ENCODE measurements at regions not wholly inside any gene's neighbourhood (a gene's known extent, or its start where the extent isn't known, plus 50 kb on each side); places are given as distances from the start of the nearest gene placed in this dataset.
A peak's percentile ranks its signal among the peaks of the same experiment; 100 is the strongest.

- no peak for DNase-seq
Observed at GRCh38 chr3:10741891-10742671, 73.9 kb upstream of the SLC6A11 start.

GRCh38 chr3:10743366-10744097 is 72.5 kb upstream of the SLC6A11 start:
- DNase-seq, result no peak

DNA sequence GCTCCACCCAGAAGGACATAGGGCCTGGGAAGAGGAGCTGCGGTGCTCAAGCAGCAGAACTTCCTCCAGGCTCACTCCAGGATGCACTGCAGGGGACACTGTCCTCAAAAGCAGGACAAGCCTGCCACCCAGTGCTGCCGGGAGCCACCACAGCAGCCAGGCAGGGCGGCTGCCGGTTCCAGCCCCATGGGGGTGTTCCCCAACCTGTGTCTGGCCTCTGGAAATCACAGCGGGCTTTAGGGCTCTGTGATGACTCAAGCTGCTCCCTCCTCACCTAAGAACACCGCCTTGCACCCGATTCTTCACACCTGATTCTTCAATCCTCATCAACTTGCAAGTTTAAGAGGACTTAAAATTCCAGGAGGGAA is 71.9 kb upstream of the SLC6A11 start:
- DNase-seq, result peak; percentile 15 to 41 (median 34)

DNA sequence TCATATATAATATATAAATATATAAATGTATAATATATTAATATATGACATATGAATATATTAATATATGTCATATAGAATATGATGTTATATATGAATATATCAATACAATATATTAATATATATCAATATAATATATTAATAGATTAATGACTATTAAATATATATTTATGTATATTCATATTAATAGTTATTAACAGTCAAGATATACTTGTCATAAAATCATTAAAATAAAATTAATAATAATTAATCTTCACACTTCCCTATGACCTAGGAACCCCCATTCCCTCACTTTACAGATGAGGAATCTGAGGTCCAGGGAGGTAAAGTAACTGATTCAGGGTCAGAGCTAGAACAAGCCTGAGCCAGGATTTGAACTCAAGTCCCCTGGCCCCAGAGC is 70.6 kb upstream of the SLC6A11 start:
- no peak for DNase-seq

DNA sequence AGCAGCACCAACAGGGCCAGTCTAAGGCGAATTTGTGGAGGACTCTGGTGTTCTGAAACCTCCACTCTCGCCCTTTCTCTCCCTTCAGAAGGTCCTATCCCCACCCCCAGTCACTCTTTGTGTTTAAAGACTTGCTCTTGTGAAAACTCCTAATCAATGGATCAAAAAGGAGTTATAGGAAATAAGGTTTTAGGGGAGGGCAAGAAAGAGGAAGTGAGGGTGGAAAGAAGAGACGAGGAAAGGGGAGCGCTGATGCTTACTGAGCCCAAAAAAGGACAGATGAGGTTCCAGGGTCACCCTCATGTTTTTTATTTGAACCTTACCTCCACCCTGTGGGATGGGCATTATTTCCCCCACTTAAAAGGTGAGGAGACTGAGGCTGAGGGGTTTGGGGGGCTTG is 70.0 kb upstream of the SLC6A11 start:
- DNase-seq, result no peak

GRCh38 chr3:10746684-10747083 is 69.3 kb upstream of the SLC6A11 start:
- DNase-seq, result no peak

GRCh38 chr3:10747341-10747740 is 68.7 kb upstream of the SLC6A11 start:
- no peak for DNase-seq

GRCh38 chr3:10748040-10748439 is 68.0 kb upstream of the SLC6A11 start:
- no peak for DNase-seq

- DNase-seq, result peak; percentile 38 to 78 (median 64)
Observed at GRCh38 chr3:10753964-10754363, 62.1 kb upstream of the SLC6A11 start.

- DNase-seq, result no peak
Observed at GRCh38 chr3:10756546-10756945, 59.5 kb upstream of the SLC6A11 start.

DNA sequence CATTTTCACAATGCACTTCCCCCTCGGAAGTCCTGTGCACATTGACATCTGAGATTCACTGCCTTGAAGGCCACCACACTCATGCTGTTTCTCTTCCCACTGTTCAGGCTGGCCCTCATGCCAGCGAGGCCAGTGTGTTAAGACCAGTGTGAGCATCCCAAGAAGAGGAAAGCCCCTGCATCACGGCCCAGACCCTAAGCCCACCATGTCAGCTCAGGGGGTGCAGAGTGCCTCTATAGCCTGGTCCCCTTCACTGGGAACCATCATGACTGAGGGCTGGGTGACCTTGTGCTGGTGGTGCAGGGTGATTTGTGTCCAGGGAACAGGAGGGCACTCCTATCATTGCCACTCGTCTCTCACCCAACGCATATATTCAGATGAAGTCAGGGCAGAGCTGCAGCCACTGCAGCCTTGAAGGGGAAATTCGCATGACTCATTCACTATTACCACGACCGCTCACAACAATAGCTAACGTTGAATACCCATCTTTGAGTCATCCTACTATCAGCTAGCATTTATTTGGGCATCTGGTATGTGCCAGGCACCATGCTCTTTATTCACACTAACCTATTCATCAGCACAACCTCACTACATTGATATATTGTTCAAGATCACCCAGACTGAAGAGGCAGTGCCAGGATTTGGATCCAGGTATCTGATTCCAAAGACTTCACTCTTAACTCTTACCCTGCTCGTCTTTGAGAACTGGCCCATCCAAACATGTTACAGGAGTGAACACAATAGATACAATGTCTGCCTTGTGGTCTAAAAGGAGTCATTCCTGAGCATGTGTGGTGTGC is 58.8 kb upstream of the SLC6A11 start:
- no peak for DNase-seq

DNA sequence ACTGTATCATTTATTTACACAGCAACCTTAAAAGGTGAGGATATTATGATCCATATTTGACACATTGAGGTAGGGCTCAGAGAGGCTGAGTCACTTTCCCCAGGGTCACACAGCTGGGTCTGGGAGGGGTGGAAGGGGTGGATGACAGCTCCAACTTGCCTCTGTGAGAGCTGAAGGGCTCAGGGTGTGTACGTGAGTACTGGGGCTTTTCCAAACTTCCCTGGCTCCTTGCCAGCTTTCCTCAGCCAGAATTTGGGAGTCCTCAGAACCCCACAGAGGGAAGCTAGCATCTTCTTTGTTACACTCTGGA is 58.3 kb upstream of the SLC6A11 start:
- DNase-seq, result no peak

- DNase-seq, result peak; percentile 78 to 83 (median 81)
Observed at GRCh38 chr3:10758304-10759037, 57.6 kb upstream of the SLC6A11 start.

DNA sequence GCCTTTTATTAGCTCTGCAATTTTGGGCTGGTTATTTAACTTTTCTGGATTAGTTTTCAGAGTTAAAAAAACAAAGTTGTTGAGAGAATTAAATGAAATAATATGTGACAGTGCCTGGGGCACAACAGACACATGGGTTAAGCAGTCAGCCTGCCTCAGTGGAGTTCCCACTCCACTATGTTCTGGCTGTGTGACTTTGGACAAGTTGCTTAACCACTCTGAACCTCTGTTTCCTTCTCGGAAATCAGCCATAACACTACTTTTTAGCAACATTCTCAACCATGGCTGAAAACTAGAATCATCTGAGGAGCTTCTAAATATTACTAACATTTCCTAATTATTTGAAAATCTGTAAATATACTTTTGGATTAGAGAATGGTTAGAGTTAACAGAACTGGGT is 56.5 kb upstream of the SLC6A11 start:
- no peak for DNase-seq

DNA sequence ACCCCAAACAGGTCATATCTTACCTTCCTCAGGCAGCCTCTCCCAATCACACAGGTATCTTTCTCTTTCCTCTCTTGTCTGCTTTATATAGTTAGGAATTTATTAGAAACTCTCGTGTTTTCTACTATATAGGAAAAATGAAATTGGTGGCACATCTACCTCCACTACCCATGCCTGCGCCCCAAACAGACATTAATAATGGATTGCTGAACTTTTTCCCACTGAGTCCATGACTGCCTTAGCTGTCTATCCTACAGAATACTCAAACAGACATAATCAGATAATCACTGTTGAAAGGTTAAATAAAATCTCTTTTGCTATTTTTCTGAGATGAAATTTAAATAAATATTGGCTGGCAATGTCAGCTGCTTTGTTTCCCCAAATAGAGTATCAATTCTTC is 55.8 kb upstream of the SLC6A11 start:
- no peak for DNase-seq

DNA sequence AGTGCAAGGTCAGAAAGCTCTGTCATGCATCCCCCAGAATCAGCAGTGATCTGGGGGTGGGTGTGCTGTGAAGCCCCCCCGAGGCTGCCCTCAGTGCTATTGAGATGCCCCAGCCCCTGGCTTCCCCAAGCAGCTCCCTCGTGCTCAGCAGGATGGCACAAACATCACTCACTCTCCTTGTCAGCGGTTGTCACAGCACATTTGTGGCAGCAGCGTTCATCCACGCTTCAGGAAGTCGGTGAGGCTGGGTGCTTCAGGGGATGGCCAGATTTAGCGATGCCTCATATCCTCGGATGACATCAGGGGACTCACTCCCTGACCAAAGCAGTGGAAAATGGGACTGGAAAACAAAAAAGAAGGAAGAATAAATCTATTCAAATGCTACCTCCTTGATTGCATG is 54.4 kb upstream of the SLC6A11 start:
- DNase-seq, result no peak

DNA sequence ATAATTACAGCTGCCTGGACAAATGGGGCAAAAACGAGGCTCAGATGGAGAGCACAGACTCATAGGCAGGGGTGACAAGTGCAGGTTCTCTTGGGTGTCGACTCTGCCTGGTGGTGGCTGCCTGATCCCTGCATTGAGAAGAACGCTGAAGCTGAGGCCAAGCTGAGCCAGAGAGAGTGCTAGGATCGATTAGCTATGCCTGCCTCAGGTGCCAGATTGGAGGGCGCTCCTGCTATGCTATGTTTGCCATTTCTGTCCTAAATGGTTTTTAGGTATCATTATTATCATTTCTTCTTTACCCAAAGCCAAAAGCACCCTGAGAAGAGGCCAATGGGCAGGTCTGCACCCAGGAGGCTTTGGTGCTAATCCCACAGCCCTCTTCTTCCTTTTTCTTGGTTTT is 53.9 kb upstream of the SLC6A11 start:
- DNase-seq, result no peak

DNA sequence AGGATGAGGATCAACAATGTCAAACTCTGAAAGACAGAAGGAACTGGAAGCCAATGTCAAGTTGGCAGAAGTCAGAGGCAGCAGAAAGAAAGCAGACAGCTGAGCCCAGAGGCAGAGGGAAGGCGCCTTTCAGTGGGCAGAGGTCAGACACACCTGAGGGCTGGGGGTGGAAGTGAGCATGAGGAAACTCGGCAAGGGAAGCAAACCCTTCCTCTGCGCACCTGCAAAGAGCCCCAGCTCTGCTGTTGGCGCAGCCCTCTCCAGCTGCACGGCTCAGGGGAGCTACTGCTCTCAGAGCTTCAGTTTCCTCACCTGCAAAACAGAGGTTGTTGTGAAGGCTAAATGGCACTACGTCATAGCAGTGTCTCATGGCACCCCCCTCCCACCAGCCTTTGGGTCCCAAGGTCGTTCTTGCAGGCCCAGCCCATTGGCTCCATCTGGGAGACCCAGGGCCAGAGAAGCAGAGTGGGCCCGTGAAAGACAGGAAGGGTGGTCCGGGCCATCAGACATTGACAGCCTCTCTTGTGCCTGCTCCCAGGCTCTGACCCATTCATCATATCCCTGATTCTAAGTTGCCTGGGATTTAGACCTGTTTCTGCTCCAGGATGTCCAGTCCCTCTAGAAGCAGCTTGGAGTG is 53.3 kb upstream of the SLC6A11 start:
- DNase-seq, result no peak

DNA sequence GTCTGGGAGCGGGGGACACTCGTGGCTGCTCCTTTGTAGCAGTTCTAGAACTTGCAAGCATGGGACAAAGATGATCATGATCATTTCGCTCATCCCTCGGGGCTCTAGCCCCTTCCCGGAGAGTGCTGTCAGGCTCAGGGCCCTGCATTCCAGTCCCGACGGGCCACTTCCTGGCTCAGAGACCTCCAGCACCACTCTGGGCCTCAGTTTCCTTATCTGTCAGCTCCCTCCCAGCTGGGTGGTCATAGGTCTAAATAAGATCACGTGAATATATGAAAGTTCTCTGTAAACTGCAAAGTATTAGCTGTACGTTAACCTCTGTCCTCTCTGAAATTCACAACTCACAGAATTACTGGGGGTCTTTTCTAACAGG is 52.8 kb upstream of the SLC6A11 start:
- no peak for DNase-seq

DNA sequence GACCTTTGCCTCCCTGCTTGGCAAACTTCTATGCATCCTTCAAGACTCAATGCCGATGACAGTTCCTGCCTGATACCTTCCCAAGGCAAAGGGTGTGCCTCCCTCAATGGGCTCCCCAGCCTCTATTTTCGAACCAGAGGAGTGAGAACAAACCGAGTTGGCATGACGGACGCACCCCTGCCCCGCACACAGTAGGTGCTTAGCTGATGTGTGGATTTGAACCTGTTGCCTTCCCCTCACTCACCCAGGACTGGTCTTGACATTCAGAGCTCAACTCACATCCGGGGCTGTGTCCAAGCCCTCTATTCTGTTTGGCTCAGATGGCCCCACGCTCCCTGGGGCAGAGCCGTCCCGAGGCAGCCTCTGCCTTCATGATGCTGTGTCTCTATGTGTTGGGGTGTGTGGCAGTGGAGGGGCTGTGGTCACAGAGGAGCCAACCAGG is 52.2 kb upstream of the SLC6A11 start:
- no peak for DNase-seq

DNA sequence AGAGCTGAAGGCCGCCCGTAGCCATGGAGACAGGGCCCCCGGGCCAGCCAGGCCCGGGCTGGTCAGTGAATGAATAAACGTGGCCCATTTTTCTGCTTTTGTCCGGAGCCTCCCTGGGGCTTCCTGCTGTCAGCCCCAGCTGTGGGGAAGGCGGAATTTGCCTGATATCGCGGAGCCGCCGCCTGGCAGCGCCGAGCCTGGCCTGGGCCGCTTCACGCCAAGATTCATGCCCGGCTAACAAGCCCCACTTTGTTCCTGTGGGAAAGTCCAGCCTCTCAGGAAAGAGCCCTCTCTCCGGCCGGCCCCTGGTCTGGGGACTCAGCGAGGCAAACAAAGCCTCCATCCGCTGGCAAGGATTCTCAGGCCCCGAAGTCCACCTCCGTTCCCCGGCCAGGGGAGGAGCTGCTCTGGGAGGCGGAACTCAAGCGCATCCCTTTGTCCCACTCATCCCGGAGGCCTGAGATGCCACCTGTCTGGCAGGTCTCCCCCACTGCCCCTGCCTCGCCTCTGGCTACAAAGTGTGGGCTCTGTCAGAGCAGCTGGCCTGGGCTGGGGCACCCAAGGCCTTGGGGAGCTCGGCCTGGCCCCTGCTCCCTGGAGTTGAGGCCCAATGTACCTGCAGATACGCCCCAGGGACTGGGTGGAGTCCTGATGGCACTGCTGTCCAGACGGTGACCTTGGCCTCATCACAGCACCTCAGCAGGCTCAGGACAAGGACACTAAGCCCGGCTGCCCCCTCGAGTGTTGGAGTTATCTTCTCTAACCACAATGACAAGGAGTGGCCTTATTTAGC is 51.6 kb upstream of the SLC6A11 start:
- no peak for DNase-seq

All from suppressor macrophage (primary cell).